D721Med (cell line): ENCODE measurements at regions not wholly inside any gene's neighbourhood (a gene's known extent, or its start where the extent isn't known, plus 50 kb on each side); places are given as distances from the start of the nearest gene placed in this dataset.

Experiments
- DNase-seq: peaks from one replicate; pipeline ENCODE4 v3.0.0; 2011; ENCODE audit warnings: low spot score; ENCODE audit not compliant: insufficient read length
- FAIRE-seq: peaks from 2 replicates; lab custom pipeline; 2011; peaks lifted over from hg19 to GRCh38; lab: Jason Lieb, UNC
- TF ChIP-seq, protein P1 (sequence below): IDR thresholded peaks from 2 replicates; pipeline ENCODE4 v1.5.1; 2012; ENCODE audit warnings: mild to moderate bottlenecking, control low read depth; ENCODE audit not compliant: insufficient read depth; ENCODE audit errors: missing control alignments

DNA sequence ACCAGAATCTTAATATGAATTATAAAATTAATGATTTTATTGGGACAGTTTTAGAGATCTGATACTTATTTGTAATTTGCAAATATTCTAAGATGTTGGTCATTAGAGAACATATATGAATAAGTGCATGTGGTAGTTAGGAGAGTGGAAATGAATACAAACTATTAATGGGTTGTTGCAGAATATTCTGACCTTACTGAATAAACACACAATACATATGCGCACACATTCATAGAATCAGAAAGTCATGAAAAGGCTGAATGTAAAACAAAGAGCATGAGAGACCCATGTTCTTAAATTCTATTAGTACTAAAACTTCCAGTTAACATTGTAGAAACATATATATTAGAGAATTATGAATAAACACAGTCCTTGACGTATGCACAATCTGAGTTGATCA lies 301.7 kb upstream of the TRAM1L1 start:
- no peak for FAIRE-seq

DNA sequence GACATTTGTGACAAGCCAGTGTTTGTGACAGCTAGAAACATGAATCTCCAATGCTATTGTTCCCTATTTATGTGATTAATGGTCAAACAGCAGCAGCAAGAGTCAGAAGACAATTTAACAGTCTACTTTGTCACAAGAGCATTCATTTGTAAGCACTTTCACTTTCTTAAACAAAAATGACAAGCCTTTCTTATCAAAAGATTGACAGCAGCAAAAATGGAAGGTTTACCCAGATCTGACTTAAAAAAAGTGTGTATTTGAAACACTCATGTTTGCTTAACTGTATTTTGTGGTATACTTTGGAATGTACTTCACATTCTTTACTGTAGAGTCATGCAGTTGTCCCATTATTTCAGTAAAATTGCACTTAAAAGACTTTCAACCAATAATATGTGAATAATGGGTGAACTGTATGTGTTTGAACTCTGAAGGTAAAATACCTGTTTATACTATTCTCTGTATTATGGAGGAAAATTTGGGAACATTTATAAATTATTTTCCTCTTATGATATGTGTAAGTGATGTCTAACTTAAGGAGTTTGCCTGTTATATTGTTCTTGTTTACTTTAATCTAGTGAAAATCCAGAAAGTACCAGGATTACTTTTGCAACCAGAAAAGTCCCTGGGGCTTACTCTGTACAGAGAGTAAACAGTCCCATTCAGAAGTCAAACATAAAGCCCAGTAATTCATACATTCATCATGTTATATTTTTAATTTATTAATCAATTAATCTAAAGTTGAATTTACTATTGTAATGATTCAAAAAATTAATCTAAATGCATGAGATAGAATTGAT lies 314.9 kb upstream of the TRAM1L1 start:
- FAIRE-seq (no peak), DNase-seq (no peak)
- TF ChIP-seq, protein P1, sequence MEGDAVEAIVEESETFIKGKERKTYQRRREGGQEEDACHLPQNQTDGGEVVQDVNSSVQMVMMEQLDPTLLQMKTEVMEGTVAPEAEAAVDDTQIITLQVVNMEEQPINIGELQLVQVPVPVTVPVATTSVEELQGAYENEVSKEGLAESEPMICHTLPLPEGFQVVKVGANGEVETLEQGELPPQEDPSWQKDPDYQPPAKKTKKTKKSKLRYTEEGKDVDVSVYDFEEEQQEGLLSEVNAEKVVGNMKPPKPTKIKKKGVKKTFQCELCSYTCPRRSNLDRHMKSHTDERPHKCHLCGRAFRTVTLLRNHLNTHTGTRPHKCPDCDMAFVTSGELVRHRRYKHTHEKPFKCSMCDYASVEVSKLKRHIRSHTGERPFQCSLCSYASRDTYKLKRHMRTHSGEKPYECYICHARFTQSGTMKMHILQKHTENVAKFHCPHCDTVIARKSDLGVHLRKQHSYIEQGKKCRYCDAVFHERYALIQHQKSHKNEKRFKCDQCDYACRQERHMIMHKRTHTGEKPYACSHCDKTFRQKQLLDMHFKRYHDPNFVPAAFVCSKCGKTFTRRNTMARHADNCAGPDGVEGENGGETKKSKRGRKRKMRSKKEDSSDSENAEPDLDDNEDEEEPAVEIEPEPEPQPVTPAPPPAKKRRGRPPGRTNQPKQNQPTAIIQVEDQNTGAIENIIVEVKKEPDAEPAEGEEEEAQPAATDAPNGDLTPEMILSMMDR = no peak

More for the DNA sequence above, 301.7 kb upstream of the TRAM1L1 start:
- TF ChIP-seq, protein P1 = no peak
- no peak for DNase-seq

DNA sequence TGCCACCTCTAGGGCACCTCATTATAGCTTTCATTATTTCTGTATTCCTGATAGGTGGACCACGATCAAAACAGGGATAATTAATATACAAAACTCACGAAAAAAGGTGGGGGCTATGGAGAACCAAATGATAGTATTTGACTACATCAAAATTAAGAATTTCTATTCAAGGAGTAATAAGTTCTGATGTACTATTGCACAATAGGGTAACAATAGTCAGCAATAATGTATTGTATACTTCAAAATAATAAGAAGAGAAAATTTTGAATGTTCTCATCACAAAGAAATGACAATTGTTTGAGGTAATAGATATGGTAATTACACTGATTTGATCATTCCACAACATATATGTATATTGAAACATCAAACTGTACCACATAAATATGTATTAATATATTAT lies 327.3 kb upstream of the TRAM1L1 start:
- no peak for FAIRE-seq
- TF ChIP-seq, protein P1 = no peak
- no peak for DNase-seq

DNA sequence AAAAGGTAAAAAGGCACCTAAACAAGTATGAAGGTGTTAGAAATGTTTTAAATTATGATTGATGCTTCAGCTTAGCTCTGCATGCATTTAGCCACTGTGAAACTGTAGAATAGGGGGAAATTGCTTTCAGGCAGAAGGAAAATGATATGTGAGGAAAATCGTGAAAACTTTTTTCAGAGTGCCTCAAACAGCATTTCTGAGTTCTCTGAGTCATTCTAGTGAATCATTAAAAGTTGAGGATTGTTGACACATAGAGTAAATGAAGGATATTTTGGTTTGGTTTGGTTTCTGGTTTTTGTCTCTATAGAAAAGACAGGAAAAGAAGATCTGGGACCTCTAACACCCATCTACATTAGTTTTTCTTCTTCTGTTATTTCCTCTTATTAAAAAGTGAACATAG lies 332.5 kb upstream of the TRAM1L1 start:
- TF ChIP-seq, protein P1 = no peak
- FAIRE-seq = no peak
- DNase-seq = no peak

DNA sequence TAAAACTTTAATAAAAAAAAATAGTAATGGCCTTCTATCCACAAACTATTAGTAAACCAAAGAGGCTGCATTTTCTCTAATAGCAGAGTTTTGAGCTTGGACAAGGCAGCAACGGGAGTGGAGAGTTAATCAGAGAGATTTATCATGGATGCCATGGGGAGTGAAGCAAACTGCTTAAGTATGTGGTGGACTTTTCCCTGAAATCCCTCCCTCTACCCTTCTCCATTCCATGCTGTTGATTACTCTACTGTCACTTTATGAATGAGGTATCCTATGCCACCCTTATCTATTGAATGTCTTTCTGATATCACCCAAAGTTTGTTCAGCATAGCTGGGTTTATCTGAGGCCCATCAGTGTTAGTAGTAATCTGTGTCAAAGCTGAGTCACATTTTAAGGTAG lies 335.6 kb upstream of the TRAM1L1 start:
- TF ChIP-seq, protein P1 = no peak
- FAIRE-seq (no peak), DNase-seq (no peak)

DNA sequence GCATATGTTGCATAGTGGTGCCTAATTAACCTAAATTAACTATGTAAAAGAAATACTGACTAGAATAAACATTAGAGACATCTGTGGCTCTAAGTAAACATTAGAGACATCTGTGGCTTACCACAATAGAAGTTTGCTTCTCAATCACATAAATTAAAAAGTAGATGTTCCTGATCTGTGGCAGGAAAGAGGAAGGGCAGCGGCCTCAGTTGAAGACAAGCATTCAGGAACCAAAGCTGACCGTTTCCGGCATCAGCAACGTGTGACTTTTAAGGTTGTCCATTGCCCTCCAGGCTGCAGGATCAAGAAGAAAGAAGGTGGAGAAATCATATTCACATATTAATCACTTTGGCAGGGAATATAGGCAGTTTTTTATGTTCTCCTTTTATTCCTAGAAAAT lies 336.3 kb upstream of the TRAM1L1 start:
- DNase-seq (no peak), FAIRE-seq (no peak)
- TF ChIP-seq, protein P1 = no peak

DNA sequence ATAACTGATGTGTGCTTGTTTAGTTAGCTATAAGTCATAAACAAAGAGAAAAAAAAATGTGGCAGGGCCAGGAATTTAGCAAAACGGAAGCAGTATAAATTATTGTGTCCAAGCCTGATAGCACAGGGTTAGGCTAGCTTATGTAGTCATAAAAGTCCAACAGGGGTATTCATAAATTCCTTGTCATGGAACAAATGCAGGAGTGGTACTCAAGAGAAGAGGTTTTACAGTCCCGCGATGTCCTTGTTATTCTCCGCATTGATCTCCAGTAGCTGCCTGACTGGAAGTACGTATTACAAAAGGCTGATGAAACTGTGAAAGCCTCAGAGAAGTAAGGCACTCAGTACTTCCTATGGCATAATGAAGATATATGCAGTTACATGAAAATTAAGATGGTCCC lies 336.9 kb upstream of the TRAM1L1 start:
- FAIRE-seq = no peak
- TF ChIP-seq, protein P1 = no peak

More for the DNA sequence above, 336.9 kb upstream of the TRAM1L1 start:
- DNase-seq = no peak
